ENCODE measurements at regions not wholly inside any gene's neighbourhood (a gene's known extent, or its start where the extent isn't known, plus 50 kb on each side); places are given as distances from the start of the nearest gene placed in this dataset.

- no peak for TF ChIP-seq IRF4 (IDR thresholded peaks at IDR 0.05; ENCODE audit: low read depth, low read length)
- no peak for TF ChIP-seq WRNIP1 (IDR thresholded peaks at IDR 0.05; ENCODE audit: borderline replicate concordance, low read depth, low read length)
- no peak for TF ChIP-seq TCF3 (IDR thresholded peaks at IDR 0.05; ENCODE audit: borderline replicate concordance, insufficient read depth, low read depth, low read length)
- no peak for TF ChIP-seq HDAC2 (IDR thresholded peaks at IDR 0.05)
Observed at GRCh38 chr13:82747958-82748357, 1134.3 kb downstream of the SLITRK1 start (continued).

- no peak overlapping the region for H3K4me2 ChIP-seq (ENCODE audit: control insufficient read depth, insufficient read depth)
- no peak for FAIRE-seq
- SMC1A ChIA-PET (ENCODE audit: uncharacterized antibody, unreplicated experiment), result no interaction called here
Observed at GRCh38 chr13:82747291-82747690, 1135.0 kb downstream of the SLITRK1 start.

More at GRCh38 chr13:82747291-82747690, 1135.0 kb downstream of the SLITRK1 start:
- H3K36me3 ChIP-seq (ENCODE audit: control insufficient read depth in 2 of 2, insufficient read depth in 2 of 2, low read length in 1 of 2), result no peaks in the 10 kb centered on the region
- intact Hi-C loops (cut with micrococcal nuclease; ENCODE audit: unreplicated experiment) (no loop called here), in situ Hi-C loops (cut with MboI) (no loop called here)
- BruUV-seq (replicated peaks), result no TSS peak
- no peaks in the 10 kb centered on the region for H4K20me1 ChIP-seq (ENCODE audit: control insufficient read depth, insufficient read depth)
- H2AFZ ChIP-seq (ENCODE audit: control insufficient read depth, low read depth, low read length), result no peak overlapping the region
- H3K4me1 ChIP-seq (ENCODE audit: control insufficient read depth, insufficient read depth, low read length), result no peaks in the 10 kb centered on the region
- DNase-seq (ENCODE audit: low read depth, low spot score) (no peak), ATAC-seq (no peak)
- no peaks in the 10 kb centered on the region for H3K79me2 ChIP-seq (ENCODE audit: control insufficient read depth, insufficient read depth, low read length)
- TF ChIP-seq PKNOX1 (IDR thresholded peaks at IDR 0.05), result no peak
- no peak for TF ChIP-seq BACH1 (IDR thresholded peaks at IDR 0.05; ENCODE audit: borderline replicate concordance)
- H3K27me3 ChIP-seq (replicated peaks in 1 of 2; ENCODE audit: control insufficient read depth in 2 of 2, insufficient read depth in 2 of 2, low read length in 1 of 2), result no peaks in the 10 kb centered on the region
- CTCF ChIA-PET, result interaction anchor here (0.8 kb wide), 1 partner anchor 12 kb away, joined by 3 read pairs; no protein-coding TSS in a partner anchor
- POLR2A ChIA-PET, result no interaction called here
- no peaks in the 10 kb centered on the region for H3K9me3 ChIP-seq (replicated peaks; ENCODE audit: control insufficient read depth, insufficient read depth, low read length)
- WGBS (ENCODE audit: insufficient coverage, insufficient replicate concordance, low lambda C conversion rate, missing lambda C conversion rate), result 0% methylated on average over 1 of the region's 1 CpG
- RAD21 ChIA-PET (ENCODE audit: unreplicated experiment), result no interaction called here
- H3K27ac ChIP-seq (ENCODE audit: control insufficient read depth, insufficient read depth), result no peak overlapping the region
- no peak overlapping the region for H3K9ac ChIP-seq (ENCODE audit: control insufficient read depth, insufficient read depth, low read length)
- no peak overlapping the region for H3K4me3 ChIP-seq

All from GM12878 (cell line).